Fibroblast of pulmonary artery (primary cell): ENCODE measurements at regions not wholly inside any gene's neighbourhood (a gene's known extent, or its start where the extent isn't known, plus 50 kb on each side); places are given as distances from the start of the nearest gene placed in this dataset.

ENCODE experiments used
- DNase-seq: peaks from one replicate; pipeline ENCODE4 v3.0.0-alpha.2; 2010; ENCODE audit warnings: low read depth
- H3K4me3 ChIP-seq: replicated peaks from 2 replicates; pipeline ENCODE4 v1.5.1; 2011; ENCODE audit warnings: low read depth, mild to moderate bottlenecking, control low read depth, low read length, moderate library complexity
- TF ChIP-seq, protein P1 (sequence below): IDR thresholded peaks from 2 replicates; pipeline ENCODE4 v1.5.1; 2011; ENCODE audit warnings: mild to moderate bottlenecking, control low read depth, low read length, inconsistent platforms; ENCODE audit errors: missing control alignments

DNA sequence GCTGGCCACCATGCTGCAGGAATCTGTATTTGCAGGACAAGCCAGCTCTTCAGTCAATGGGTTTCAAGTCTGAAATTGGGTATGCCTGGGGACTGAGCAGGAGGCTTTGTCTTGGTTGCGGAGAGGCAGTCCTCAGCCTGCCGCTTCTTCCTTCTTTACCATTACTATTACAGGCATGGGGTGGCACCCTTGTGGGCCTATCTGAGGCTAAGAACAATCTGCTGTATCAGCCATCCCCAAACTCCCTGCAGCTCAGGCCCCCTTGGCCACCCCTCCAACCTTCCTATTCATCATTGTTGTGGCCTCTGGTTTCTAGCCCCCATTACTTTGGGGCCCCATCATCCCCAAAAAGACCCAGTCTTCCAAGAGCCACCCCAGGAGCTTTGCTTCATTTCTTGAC lies 289.2 kb upstream of the FOXQ1 start:
- no peak for DNase-seq
- TF ChIP-seq, protein P1, sequence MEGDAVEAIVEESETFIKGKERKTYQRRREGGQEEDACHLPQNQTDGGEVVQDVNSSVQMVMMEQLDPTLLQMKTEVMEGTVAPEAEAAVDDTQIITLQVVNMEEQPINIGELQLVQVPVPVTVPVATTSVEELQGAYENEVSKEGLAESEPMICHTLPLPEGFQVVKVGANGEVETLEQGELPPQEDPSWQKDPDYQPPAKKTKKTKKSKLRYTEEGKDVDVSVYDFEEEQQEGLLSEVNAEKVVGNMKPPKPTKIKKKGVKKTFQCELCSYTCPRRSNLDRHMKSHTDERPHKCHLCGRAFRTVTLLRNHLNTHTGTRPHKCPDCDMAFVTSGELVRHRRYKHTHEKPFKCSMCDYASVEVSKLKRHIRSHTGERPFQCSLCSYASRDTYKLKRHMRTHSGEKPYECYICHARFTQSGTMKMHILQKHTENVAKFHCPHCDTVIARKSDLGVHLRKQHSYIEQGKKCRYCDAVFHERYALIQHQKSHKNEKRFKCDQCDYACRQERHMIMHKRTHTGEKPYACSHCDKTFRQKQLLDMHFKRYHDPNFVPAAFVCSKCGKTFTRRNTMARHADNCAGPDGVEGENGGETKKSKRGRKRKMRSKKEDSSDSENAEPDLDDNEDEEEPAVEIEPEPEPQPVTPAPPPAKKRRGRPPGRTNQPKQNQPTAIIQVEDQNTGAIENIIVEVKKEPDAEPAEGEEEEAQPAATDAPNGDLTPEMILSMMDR, result no peak
- no peak overlapping the region for H3K4me3 ChIP-seq

DNA sequence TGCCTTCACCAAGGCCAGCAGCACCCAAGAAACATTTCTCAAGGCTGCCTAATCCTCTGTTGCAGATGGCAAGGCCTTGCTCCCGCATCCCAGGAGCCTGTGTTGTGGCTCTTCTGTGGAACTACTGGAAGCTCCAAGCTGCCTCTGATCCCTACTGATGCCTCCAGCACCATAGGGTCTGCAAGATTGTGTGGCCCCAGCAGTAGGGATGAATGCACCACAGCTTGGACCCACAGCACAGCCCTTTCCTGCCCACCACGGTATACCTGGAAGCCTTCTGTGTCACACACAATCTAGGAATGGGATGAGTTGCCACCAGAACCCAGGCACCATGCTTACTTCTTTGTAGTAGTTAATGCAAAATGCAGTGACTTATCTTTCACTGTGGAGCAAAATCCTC lies 291.1 kb upstream of the FOXQ1 start:
- no peak for DNase-seq
- TF ChIP-seq, protein P1, result no peak
- no peak overlapping the region for H3K4me3 ChIP-seq

DNA sequence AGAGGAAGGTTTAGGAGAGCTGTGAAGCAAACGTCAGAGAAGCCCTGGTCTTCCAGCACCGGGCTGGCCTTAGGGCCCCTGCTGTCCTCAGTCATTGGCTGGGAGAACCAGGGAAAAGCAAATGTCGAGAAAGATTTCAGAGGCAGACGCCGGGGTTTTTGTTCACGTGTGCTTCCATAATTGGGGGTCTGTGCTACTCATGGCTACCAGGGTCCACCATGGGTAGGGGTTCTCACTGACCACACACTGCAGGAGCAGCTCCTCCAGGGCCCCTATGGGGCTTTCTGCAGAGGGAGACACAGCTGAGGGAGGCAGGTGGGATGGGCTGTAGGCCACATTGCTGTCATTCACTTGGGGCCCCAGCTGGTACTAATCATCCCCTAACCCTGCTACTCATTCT lies 291.8 kb upstream of the FOXQ1 start:
- no peak overlapping the region for H3K4me3 ChIP-seq
- no peak for DNase-seq
- TF ChIP-seq, protein P1, result no peak

DNA sequence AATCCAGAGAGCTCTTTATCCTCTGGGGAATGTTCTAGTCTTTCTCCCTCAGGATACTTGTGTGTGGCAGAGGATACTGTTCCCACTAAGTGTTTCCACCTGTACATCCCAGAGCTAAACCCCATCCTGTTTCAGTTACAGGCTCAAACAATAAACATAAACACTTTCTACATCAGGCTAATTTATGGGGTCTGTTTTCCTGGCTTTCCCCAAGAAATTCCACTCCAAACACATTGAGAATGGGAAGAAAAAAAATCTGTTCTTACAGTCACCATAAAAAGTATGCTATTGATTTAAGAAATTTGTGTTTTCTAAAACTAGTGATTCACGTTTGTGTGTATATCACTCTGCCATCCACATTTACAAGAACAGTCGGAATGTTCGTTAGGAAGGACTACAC lies 293.9 kb upstream of the FOXQ1 start:
- H3K4me3 ChIP-seq, result no peak overlapping the region
- DNase-seq, result no peak
- TF ChIP-seq, protein P1, result no peak

DNA sequence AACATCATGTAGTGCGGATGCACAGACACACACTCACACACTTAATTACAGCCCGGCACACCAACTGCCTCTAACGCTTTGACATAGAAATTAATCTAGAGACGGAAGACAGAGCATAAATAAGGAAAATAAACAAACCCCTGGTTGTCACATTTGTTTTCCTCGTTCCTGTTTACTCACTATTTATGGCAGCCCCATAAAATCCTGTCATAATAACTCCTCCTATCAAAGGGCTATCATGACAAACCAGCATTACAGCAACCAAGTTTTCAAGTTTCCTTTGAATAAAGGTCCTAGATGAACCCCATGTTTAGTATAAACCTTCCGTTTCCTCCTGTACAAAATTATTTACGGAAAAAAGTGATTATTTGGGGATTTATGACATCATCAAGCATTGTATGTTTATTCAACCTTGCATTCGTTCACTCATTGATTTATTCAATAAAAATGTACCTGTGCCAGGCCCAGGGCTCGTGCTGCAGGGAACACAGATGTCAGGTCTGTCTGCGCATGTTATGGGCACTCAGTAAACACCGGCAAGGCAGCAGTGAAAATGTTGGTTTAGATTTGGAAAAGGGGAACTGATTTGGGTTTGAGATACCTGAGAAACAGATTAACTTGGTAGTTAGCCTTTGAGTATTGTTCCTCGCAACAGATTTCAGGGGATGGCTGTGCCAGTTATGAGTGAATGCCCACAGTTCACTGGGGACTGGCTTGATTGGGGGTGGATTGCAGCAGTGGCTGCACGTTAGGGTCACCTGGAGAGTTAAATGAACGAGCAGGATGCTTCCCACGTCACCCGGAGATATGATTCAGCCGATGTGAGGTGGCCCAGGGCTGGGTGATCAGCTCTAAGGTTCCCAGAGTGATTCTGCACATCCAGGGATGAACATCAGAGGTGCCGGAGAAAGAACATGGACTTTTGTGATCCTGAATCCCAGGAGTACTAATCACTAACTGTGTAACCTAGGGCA lies 295.3 kb upstream of the FOXQ1 start:
- TF ChIP-seq, protein P1, result no peak
- no peak overlapping the region for H3K4me3 ChIP-seq
- DNase-seq, result no peak

DNA sequence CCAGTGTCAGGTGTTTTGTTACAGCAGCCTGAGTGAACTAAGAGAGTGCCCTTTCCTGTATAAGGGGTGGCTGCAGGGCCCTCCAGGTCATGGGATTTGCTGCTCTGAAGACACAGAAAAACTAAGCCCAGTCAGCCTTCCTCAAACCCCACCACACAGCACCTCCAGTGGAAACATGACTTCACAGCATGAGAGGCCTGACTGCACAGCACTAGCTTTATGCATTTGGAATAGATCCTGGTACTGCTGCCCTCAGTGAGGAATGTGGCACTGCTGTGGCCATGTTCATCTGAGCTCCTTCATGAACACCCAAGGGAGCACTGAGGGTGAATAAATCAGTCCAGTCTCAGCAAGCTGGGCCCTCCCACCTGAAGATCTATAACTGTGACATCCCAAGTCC lies 296.1 kb upstream of the FOXQ1 start:
- no peak for DNase-seq
- H3K4me3 ChIP-seq, result no peak overlapping the region
- TF ChIP-seq, protein P1, result no peak

DNA sequence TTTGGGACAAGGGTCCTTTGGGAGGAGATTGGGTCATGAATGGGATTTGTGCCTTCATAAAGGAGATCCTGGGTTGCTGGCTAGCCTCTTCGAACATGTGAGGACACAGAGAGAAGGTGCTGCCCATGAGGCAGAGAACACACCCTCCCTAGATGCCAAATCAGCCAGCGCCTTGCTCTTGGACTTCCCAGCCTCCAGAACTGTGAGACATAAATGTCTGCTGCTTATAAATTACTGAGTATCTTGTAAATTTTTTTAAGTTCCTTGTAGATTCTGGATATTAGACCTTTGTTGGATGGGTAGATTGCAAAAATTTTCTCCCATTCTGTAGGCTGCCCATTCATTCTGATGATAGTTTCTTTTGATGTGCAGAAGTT lies 297.5 kb upstream of the FOXQ1 start:
- no peak for DNase-seq
- no peak overlapping the region for H3K4me3 ChIP-seq
- TF ChIP-seq, protein P1, result no peak
